Activated CD4-positive, alpha-beta T cell treated with anti-CD3 and anti-CD28 coated beads, Interleukin-2, amount 50 U/mL, for 4 hours (primary cell): ENCODE measurements at regions not wholly inside any gene's neighbourhood (a gene's known extent, or its start where the extent isn't known, plus 50 kb on each side); places are given as distances from the start of the nearest gene placed in this dataset.

Source experiments
- DNase-seq, 2 experiments: peaks; one replicate each; pipeline ENCODE4 v3.0.0-alpha.2; 2020

DNA sequence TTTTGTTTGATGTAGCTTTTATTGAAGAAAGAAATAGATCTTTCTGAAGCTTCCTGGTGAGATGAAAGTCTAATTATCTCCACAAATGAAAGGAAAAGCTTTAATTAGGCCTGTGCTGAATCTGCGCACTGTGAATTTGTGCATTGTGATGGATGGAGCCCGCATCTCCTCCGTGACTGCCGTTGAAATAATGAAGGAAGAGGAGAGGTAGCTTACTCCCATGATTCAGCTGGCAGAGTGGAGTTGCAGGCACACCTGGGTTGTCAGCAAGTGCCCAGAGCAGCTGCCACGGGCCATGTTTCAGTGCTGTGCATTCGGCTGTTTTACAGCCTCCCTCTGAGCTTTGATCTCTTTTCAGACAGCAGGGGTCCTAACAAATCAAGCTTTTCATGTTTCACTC is 735.3 kb upstream of the TENM3 start:
- DNase-seq: no peak

DNA sequence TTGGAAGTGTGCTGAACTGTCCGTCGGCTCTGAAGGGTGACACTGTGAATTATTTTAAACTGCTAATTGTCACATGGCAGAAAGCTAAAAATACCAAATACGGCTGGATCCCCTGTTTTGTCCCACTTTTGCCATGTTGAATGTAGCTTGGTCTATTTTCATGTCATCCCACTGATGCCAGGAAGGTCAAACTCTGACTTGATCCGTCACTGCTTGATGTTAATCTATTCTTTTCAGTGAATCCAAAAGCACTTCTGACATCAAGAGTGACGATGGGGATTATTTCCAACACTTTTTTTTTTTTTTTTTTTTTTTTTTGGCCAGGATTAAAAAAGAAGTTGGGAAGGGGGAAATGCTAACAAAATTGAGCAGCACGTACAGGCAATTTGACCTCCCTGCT is 734.6 kb upstream of the TENM3 start:
- DNase-seq: no peak

GRCh38 chr4:181509073-181509472 is 734.1 kb upstream of the TENM3 start:
- DNase-seq: no peak

DNA sequence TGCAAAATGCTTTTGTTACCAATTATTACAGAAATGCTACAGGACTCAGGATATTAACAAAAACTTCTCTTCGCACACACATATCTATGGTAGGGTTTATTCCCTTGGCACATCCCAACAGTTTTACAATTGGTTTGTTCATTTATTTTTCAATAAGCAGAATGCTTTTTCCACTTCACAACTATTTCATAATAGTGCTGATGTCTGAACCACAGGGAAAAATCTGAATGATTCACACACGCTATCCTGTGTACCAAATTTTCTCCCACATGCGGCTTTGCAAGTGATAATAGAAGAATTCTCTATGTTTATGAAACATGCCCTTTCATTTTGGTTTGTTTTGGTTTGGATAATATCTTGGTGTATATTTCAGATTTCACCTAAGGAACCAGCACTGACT is 725.7 kb upstream of the TENM3 start:
- DNase-seq: no peak

- DNase-seq: no peak
Observed at GRCh38 chr4:181520790-181521189, 722.4 kb upstream of the TENM3 start.

DNA sequence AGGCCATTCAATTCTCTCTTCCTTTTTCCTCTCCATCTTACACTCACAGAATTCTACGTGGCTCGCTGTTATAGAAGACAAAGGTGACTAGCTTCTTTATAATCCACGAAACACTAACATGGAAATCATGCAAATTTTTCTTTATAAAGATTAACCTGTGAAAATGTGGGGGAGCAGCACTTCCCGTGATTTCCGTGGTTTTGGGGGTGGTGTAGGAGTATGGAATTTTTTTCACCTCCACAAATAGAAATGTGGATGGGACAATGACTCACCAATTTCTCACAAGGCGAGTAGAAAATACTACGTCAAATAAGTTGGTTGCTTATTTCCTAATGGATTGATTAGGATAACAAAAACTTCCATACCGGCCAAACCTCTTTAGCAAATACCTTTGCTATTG is 719.2 kb upstream of the TENM3 start:
- DNase-seq: no peak

DNA sequence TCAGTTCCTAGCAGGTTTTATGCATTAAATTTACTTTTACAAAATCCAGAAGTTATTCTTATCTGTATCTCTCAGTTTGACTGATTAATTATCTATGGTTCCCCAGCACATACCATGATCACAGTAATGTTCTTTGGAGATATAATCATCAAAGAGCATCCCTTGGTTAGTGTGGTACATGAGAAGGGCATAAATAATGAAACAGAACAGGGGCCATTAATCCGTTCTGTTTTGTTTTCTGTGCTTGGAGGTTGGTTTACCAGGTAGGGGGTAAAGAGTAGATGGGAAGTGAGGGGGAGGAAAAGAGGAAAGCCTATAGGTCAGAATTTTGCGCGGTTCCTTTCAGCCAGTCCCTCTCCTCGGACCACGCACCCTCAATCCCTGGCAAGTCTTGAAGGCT is 718.7 kb upstream of the TENM3 start:
- no peak for DNase-seq

DNA sequence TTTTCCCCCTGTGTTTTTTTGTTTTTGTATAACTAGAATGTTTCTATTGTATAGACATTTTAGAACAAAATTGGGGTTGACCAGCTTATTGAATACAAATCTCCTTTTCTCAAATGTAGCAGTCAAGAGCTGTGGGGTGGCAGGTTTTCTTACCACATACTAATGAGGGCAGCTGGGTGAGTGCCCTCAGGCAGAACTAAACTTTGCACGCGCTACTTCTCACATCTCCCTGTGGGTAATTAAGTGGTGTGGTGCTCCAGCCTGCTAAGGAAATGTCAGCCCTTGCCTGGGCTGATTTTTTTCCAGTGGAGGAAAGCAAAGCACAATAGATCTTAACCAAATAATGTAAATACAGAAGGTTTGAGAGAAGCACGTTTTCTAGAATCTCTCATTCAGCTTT is 717.6 kb upstream of the TENM3 start:
- DNase-seq: no peak

DNA sequence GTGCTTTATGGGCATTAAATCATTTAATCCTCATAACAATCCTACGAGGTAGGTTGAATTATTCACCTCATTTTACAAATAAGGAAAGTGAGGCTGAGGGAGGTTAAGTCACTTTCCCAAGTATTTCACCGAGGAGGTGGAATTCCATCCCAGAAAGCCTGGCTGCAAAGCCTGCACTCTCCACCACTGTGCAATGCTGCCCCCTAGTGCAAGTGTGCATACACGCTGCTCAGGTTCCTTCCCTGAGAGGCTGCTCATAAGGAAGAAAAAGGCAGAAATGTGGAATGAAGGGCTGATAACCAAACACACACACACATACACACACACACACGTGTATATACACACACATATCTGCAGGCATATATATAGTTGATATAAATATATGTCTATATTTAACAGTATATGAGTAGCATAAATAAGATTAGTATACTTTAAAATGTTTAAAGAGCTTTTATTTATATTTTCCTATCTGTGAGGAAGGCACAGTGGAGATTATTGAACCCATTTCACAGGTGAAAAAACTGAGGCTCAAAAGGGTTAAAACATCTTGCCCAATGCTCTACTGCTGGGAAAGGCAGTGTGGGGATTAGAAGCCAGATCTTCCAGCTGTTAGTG is 714.5 kb upstream of the TENM3 start:
- no peak for DNase-seq

DNA sequence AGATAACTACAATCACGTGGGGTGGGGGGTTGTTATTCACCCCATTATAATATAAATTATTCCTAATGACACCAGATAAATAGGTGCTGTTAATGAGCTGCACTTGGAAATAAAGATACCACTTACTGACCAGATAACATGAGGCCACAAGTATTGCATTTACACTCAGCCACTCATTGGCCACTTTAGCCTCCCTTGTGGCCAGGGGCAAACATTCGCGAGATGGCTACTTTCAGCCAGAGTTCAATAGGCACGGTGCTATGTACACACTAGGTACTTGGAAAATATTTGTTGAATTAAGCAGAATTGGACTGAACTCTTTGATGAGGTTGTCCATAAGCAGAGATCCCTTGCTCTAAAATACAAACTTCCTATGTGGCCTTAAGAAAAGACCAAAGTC is 713.7 kb upstream of the TENM3 start:
- no peak for DNase-seq

- no peak for DNase-seq
Observed at GRCh38 chr4:181536196-181536746, 706.9 kb upstream of the TENM3 start.

- DNase-seq: no peak
Observed at GRCh38 chr4:181536811-181537434, 706.3 kb upstream of the TENM3 start.

DNA sequence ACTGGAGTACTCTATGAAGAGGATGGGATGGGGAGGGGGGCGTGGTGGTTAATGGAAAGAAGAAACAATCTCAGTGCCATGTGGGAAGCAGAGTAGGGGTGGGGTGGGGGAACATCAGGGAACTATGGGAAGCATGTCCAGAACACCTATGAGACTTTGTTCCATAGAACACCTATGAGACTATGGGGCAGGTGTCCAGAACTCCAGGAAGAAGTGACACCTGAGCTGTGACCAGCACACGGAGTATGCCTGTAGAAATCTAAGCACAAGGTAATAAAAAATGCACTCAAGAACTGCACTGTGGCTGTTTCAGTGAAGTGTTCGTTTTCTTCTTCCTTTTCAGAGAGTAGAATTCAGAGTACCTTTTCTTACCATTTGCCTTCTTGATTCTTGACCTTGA is 704.8 kb upstream of the TENM3 start:
- no peak for DNase-seq

- no peak for DNase-seq
Observed at GRCh38 chr4:181541396-181541795, 701.8 kb upstream of the TENM3 start.

DNA sequence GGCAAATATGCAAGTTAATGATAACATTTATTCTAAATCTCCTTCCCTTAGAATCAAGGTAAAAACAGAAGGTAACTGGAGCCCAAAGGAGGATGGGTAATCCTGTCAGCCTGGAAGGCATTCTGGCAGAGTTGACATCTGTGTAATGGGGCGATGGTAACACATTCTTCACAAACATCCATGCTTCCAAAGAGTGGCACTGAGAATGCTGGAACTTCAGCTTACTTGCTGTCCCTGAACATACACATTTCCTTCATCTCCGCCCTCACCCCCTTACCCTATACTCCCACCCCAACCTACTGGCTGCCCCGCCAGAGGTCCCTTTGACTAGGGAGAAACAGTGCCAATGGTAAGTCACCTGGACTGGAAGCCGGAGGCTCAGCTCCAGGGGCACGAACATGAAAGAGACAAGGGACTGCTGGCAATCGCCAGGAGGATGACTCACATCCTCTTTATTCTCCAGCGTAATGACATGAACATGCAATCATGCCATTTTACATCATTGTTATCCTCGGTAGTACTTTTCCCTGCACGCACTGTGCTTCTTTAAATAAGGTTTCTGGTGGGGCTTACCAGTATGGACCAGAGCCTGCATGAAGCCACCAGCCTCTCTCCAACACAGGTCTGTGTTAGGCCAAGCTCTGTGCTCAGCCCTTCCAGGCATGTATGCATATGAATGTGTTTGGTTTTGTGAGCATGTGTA is 694.2 kb upstream of the TENM3 start:
- DNase-seq: no peak

GRCh38 chr4:181549576-181550188 is 693.5 kb upstream of the TENM3 start:
- DNase-seq: no peak

- DNase-seq: no peak
Observed at GRCh38 chr4:181550381-181550780, 692.8 kb upstream of the TENM3 start.

- DNase-seq: no peak
Observed at GRCh38 chr4:181559637-181560036, 683.6 kb upstream of the TENM3 start.

DNA sequence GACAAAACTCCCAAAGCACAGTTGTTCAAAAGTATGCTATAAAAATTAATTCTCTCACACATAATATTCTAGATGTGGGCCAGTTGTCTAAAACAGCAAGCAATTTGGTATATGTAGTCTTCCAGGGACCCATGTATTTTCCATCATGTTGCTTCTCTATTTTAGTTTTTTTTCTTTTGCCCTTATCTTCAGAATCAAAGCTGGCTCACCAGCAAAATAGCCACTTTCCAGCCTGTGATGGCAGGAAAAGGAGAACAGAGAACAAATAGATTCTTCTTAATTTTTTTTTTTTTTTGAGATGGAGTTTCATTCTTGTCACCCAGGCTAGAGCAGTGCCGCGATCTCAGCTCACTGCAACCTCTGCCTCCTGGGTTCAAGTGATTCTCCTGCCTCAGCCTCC is 680.8 kb upstream of the TENM3 start:
- DNase-seq: no peak

DNA sequence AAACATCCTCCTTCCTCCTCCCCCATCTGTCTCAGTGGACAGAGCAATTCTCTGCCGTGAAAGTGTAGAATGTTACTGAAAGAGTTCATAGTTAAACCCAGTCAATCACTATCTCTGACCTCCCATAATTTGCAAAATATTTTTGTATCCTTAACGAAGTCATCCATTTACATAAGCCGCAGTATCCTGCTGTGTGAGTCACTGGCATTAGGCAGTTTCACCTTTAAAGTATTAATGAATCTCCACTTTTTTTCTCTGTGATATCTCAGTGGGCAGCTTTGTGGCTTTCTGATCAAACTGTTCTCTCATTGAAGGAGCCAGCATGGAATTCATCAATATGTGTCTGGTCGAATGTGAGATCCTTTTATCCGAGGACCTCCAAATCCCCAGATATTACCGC is 678.6 kb upstream of the TENM3 start:
- DNase-seq: no peak

- no peak for DNase-seq
Observed at GRCh38 chr4:181566490-181566889, 676.7 kb upstream of the TENM3 start.

GRCh38 chr4:181569553-181569952 is 673.6 kb upstream of the TENM3 start:
- DNase-seq: no peak

DNA sequence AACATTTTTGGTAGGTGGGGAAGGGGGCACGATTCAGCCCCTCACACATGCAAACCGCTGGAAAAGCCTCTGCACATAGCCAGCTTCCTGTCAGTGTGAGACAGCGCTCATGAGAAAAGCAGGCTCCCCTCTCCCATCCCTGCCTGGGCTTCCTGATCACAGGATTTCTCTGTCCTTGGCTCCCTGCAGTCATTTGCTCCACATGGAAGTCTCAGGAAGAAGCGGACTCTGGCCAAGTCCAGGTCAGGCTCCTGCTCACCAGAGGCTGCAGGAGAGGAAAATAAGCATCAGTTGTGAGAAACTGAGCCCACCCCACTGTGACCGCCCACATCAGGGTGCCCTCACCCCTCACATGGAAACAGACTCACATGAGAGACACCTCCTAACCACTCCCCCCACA is 664.3 kb upstream of the TENM3 start:
- DNase-seq: no peak

- DNase-seq: no peak
Observed at GRCh38 chr4:181579486-181579885, 663.7 kb upstream of the TENM3 start.
